Skin of body (tissue), 1 donor: ENCODE measurements at regions not wholly inside any gene's neighbourhood (a gene's known extent, or its start where the extent isn't known, plus 50 kb on each side); places are given as distances from the start of the nearest gene placed in this dataset.

Experiments used
- DNase-seq: peaks from one replicate; lab custom pipeline; 2025; lab: John Stamatoyannopoulos, UW

DNA sequence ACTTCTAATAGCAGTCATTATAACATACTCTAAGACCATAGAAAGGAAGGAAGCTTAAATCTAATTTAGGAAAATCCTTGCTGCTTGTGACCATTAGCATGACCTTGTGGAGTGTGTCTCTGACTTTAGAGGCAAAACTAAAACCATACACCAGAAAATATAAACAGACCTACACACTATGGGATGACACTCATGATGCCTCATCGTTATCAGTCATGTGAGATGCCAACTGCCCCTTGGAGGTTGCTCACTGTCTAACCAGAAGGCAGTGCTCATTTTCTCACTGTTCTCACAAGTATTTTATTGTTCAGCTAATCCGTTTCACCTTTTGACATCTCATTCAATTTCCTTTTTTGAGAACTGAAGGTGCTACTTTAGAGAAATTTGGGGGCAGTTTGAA is 376.9 kb downstream of the RND3 start:
- no peak for DNase-seq

GRCh38 chr2:150109912-150110311 is 377.6 kb downstream of the RND3 start:
- no peak for DNase-seq

DNA sequence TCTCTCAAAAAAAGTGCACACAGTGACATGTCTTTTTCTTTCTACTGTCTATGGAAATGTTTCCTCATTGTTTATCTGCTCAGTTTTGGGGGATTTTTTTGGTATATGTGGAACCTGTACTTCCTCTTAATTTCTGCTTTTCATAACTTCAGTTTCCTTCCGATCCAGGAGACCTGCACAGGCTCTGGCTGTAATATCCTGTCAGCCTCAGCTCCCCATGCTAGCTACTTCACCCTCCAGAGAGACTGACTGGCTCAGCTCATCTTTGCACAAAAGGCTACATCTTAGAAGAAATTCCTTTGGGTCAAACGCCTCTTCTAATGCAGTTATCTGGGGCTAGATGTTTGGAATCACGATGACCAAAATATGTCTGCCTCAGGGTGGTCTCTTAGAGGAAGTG is 378.4 kb downstream of the RND3 start:
- DNase-seq: no peak

GRCh38 chr2:150107816-150108215 is 379.7 kb downstream of the RND3 start:
- no peak for DNase-seq

GRCh38 chr2:150107170-150107569 is 380.3 kb downstream of the RND3 start:
- DNase-seq: no peak

- no peak for DNase-seq
These were observed 385.5 kb downstream of the RND3 start for GRCh38 chr2:150101947-150102346.

DNA sequence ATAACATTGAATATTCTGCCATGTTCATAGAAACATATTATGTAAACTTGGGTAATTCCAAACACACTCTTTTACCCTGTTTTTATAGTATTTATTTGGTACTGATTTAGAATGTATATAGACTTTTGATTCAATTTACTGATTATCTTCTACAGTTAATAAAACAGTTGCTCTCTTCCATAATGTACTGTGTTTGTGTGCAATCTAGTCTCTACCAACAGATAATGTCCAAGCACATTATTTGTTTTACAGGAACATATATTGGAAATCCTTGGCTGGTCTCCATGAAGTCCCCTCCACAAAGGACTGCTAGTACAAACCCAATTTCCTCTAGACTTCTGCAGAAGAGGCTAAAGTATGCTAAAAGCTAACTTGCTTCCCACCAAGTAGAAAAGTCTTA is 386.6 kb downstream of the RND3 start:
- no peak for DNase-seq

- no peak for DNase-seq
These were observed 387.1 kb downstream of the RND3 start for GRCh38 chr2:150100336-150100735.

DNA sequence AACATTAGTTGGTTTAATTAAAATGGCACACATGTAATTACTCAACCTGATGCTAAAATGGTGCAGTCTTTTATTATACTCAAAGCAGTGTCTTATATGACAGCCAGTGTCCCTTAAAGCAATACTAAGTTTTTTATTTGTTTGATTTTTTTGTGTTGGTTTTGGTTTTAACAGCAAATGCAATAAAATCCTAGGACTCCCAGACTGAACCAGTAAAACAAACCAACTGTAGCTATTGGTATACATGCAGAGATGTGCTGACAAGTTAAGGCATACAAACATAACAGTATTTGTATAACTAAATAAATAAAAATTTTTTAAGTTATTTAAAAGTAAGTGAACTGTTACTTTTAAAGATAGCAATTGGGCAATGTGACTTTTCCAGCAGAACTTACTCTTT is 387.7 kb downstream of the RND3 start:
- no peak for DNase-seq

GRCh38 chr2:150097901-150098531 is 389.5 kb downstream of the RND3 start:
- DNase-seq: no peak

GRCh38 chr2:150097402-150097801 is 390.1 kb downstream of the RND3 start:
- DNase-seq: no peak

GRCh38 chr2:150095361-150096095 is 391.9 kb downstream of the RND3 start:
- DNase-seq: no peak

- DNase-seq: no peak
These were observed 395.6 kb downstream of the RND3 start for GRCh38 chr2:150091846-150092245.

GRCh38 chr2:150090031-150090430 is 397.4 kb downstream of the RND3 start:
- no peak for DNase-seq

DNA sequence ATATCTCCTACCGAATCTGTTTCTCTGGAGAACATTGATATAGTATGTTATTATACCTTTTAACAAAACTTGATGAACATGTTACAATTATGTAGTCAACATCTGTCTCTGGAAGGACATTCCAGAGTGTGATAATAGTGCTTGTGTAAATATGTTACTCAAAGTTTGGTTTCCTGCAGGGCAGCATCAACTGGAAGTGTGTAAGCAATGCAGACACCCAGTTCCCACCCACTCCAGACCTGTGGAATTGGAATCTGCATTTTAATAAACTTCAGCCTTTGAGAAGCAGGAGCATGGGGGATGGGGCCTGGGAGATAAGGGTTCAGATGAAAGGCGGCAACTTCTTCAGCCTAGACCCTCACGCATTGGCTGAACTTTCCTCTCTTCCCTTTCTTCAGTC is 398.9 kb downstream of the RND3 start:
- no peak for DNase-seq

GRCh38 chr2:150085478-150085877 is 402.0 kb downstream of the RND3 start:
- DNase-seq: no peak

GRCh38 chr2:150081775-150082481 is 405.5 kb downstream of the RND3 start:
- peak; percentile 77 for DNase-seq

- DNase-seq: no peak
These were observed 411.2 kb downstream of the RND3 start for GRCh38 chr2:150076281-150076680.

DNA sequence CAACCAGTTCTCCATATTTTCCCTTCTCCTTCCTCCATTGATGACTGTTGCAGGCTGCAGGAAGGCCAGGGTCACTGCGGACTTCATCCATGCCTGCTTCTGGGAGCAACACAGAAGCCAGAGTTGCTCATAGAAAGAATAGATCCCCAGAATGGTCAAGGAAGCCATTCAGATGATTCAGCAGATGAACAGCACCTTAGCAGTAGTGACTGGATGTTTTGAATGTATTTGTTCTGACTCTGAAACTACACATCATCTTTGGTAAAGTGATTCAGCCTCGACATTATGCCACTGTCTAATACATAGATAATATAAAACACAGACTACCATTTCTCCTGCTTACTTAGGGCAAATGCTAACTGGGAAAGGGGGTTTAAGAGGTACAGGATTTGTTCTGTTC is 411.6 kb downstream of the RND3 start:
- no peak for DNase-seq

DNA sequence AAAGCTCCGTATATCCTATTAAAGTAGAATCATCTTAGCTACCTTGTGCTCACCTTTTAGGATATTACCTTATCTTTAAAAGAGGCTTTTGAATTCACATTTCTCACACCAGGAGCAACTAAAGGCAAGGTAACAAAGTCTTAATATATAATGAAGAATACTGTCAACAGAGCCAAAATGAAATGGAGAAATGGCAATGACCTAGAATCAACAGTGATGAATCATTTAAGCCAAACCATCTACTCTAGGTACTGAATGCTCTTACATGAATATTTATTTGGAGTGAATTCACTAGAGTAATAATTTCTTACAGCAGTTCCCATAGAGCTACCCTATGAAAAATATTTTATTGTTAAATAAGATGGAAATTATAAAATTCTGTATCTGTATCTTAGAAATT is 421.0 kb downstream of the RND3 start:
- DNase-seq: no peak

DNA sequence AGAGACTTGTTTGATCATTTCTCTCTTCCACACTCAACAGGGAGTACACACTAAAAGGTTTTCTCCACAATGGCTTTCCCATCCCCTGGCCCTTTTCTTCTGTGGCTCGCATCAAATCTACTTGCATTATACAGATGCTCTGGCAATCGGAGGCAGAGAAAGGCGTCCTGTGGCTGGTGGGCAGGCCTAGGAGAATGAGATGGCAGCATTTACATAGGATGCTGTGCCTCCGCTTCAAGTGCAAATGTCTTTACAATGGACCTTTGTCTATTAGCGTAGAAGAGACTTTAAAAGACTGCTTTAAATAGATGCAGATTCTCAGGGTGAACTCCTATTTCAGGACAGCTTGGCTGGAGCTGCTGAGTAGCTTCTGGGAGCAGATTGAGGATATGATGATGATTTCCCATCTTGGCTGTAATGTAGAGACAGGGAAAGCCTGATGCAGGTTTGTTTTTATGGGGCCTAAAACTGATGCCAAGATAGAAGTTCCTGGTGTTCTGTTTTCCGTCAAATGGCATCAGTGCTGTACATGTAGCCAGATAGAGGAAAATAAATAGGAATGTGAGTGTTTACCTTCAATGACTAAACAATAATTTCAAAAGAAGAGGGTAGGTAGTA is 423.4 kb downstream of the RND3 start:
- peak; percentile 4 for DNase-seq

- DNase-seq: peak; percentile 33
These were observed 424.0 kb downstream of the RND3 start for GRCh38 chr2:150063432-150063889.
